ENCODE measurements at regions not wholly inside any gene's neighbourhood (a gene's known extent, or its start where the extent isn't known, plus 50 kb on each side); places are given as distances from the start of the nearest gene placed in this dataset.

- TF ChIP-seq POLR2A (IDR thresholded peaks at IDR 0.05) = no peak
- TF ChIP-seq, protein P1, sequence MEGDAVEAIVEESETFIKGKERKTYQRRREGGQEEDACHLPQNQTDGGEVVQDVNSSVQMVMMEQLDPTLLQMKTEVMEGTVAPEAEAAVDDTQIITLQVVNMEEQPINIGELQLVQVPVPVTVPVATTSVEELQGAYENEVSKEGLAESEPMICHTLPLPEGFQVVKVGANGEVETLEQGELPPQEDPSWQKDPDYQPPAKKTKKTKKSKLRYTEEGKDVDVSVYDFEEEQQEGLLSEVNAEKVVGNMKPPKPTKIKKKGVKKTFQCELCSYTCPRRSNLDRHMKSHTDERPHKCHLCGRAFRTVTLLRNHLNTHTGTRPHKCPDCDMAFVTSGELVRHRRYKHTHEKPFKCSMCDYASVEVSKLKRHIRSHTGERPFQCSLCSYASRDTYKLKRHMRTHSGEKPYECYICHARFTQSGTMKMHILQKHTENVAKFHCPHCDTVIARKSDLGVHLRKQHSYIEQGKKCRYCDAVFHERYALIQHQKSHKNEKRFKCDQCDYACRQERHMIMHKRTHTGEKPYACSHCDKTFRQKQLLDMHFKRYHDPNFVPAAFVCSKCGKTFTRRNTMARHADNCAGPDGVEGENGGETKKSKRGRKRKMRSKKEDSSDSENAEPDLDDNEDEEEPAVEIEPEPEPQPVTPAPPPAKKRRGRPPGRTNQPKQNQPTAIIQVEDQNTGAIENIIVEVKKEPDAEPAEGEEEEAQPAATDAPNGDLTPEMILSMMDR (IDR thresholded peaks at IDR 0.05) = no peak
Measured at GRCh38 chr9:113659740-113660139, 196.2 kb downstream of the RGS3 start.

Data from suprapubic skin (tissue), 3 donors.